Tibial nerve (tissue), 3 donors: ENCODE measurements at regions not wholly inside any gene's neighbourhood (a gene's known extent, or its start where the extent isn't known, plus 50 kb on each side); places are given as distances from the start of the nearest gene placed in this dataset.

Source experiments
- POLR2A ChIP-seq, 2 donors: fragments of 450-650 bp; IDR thresholded peaks; one replicate each; pipeline ENCODE4 v1.6.1; 2017; ENCODE audit warnings: antibody characterized with exemption in 2 of 2, mild to moderate bottlenecking in 2 of 2, moderate library complexity in 2 of 2
- TF ChIP-seq, protein P1 (sequence below), 5 experiments: fragments of 200-600 bp in 3 of 5; fragments of 450-650 bp in 2 of 5; sonication (generic) in 3 of 5; IDR thresholded peaks; one replicate each; pipeline ENCODE4 v1.5.1; 2016 to 2019; ENCODE audit warnings: antibody characterized with exemption in 5 of 5, mild to moderate bottlenecking in 3 of 5, moderate library complexity in 2 of 5

- TF ChIP-seq, protein P1, sequence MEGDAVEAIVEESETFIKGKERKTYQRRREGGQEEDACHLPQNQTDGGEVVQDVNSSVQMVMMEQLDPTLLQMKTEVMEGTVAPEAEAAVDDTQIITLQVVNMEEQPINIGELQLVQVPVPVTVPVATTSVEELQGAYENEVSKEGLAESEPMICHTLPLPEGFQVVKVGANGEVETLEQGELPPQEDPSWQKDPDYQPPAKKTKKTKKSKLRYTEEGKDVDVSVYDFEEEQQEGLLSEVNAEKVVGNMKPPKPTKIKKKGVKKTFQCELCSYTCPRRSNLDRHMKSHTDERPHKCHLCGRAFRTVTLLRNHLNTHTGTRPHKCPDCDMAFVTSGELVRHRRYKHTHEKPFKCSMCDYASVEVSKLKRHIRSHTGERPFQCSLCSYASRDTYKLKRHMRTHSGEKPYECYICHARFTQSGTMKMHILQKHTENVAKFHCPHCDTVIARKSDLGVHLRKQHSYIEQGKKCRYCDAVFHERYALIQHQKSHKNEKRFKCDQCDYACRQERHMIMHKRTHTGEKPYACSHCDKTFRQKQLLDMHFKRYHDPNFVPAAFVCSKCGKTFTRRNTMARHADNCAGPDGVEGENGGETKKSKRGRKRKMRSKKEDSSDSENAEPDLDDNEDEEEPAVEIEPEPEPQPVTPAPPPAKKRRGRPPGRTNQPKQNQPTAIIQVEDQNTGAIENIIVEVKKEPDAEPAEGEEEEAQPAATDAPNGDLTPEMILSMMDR (IDR thresholded peaks at IDR 0.05), result no peak
- no peak for TF ChIP-seq POLR2A (IDR thresholded peaks at IDR 0.05)
Observed at GRCh38 chr9:31390403-31391025, 993.9 kb upstream of the ACO1 start.
